Psoas muscle (tissue), 7 donors: ENCODE measurements at regions not wholly inside any gene's neighbourhood (a gene's known extent, or its start where the extent isn't known, plus 50 kb on each side); places are given as distances from the start of the nearest gene placed in this dataset.

Experiments used
- ATAC-seq, 4 donors: fragments of 200-7000 bp; cut with Tn5 transposase; one replicate each; pipeline ENCODE4 v1.9.1; 2020; ENCODE audit warnings: moderate library complexity in 3 of 4, mild to moderate bottlenecking in 2 of 4
- DNase-seq, 2 donors: peaks; one replicate each; pipeline ENCODE4 v3.0.0-alpha.2; 2020
- H3K27ac ChIP-seq: fragments of 200-600 bp; one replicate; pipeline ENCODE4 v1.8.0; 2022
- H3K27me3 ChIP-seq, 3 donors: fragments of 200-600 bp in 1 of 3; one replicate each; pipeline versions ENCODE4 v1.6.1 to v1.8.0; 2013 to 2022; ENCODE audit warnings: low read length in 2 of 3, mild to moderate bottlenecking in 2 of 3, moderate library complexity in 1 of 3; ENCODE audit not compliant: insufficient read depth in 3 of 3
- H3K36me3 ChIP-seq, 2 donors: fragments of 200-600 bp in 1 of 2; one replicate each; pipeline versions ENCODE4 v1.6.1 to v1.8.0; 2013 to 2022; ENCODE audit warnings: low read depth in 1 of 2, mild to moderate bottlenecking in 1 of 2, moderate library complexity in 1 of 2; ENCODE audit not compliant: insufficient read depth in 1 of 2
- H3K4me1 ChIP-seq: fragments of 200-600 bp; one replicate; pipeline ENCODE4 v1.8.0; 2022
- H3K4me3 ChIP-seq: fragments of 200-600 bp; one replicate; pipeline ENCODE4 v1.8.0; 2022; ENCODE audit warnings: mild to moderate bottlenecking
- H3K9me3 ChIP-seq: fragments of 200-600 bp; one replicate; pipeline ENCODE4 v1.8.0; 2022
- CTCF ChIP-seq: fragments of 200-600 bp; IDR thresholded peaks from one replicate; pipeline ENCODE4 v1.8.0; 2022; ENCODE audit warnings: antibody characterized with exemption
- WGBS, 3 donors: extraction: QIAGEN DNeasy Blood & Tissue Kit; methylation state at CpG; one replicate each; pipeline versions ENCODE4 v1.1.6 to v1.1.7; 2013; 5-methylcytosine and 5-hydroxymethylcytosine counted together
- intact Hi-C, 2 donors: fragments of 100-400 bp; cut with DNase I; formaldehyde crosslinking; loops; one replicate each; pipeline versions ENCODE4 v1.11.0 to v1.14.2; 2022
- donor health status: healthy with polysubstance abuse.
- donor health status: DM: no; HTN: no; CAD: no; lungs with moderate emphysema.
- donor health status: Bipolar disorder and iron deficiency.
- donor health status: healthy.
- donor health status: DM: yes; HTN: yes; CAD: no.
- donor health status: DM: no; HTN: no; CAD: no.
- donor health status: DM: yes; HTN: yes; CAD: no.

- TF ChIP-seq CTCF: no peak
- whole genome bisulfite sequencing, 3 donors: 1 to 8% (median 3%) methylated on average over 4 of the region's 4 CpGs
- DNase-seq (no peak), ATAC-seq (no peak)
- intact Hi-C loops: no loop called here
- no peak overlapping the region for H3K27ac ChIP-seq
- no peaks in the 10 kb centered on the region for H3K4me1 ChIP-seq
- no peaks in the 10 kb centered on the region for H3K9me3 ChIP-seq
- H3K27me3 ChIP-seq: no peaks in the 10 kb centered on the region
- H3K36me3 ChIP-seq: no peaks in the 10 kb centered on the region
- no peak overlapping the region for H3K4me3 ChIP-seq
Measured at GRCh38 chrX:5595570-5595969, 633.1 kb downstream of the NLGN4X start.

- H3K27me3 ChIP-seq: no peaks in the 10 kb centered on the region
- H3K27ac ChIP-seq: no peak overlapping the region
- no peak for TF ChIP-seq CTCF
- H3K4me3 ChIP-seq: no peak overlapping the region
- intact Hi-C loops: no loop called here
- H3K4me1 ChIP-seq: no peaks in the 10 kb centered on the region
- no peaks in the 10 kb centered on the region for H3K36me3 ChIP-seq
- DNase-seq (no peak), ATAC-seq (no peak)
- peaks cover 13% of the 10 kb centered on the region for H3K9me3 ChIP-seq
Measured at GRCh38 chrX:5586726-5587125, 641.9 kb downstream of the NLGN4X start.

- WGBS, 3 donors: 88 to 100% (median 90%) methylated on average over 1 of the region's 1 CpG
- no peak for TF ChIP-seq CTCF
- Histone ChIP-seq H3K36me3 (no peaks in the 10 kb centered on the region), H3K27ac (no peak overlapping the region), H3K4me1 (no peaks in the 10 kb centered on the region), H3K4me3 (no peak overlapping the region), H3K9me3 (no peaks in the 10 kb centered on the region), H3K27me3 (no peaks in the 10 kb centered on the region)
- ATAC-seq (no peak), DNase-seq (no peak)
- intact Hi-C loops: no loop called here
Measured at GRCh38 chrX:5575407-5575806, 653.3 kb downstream of the NLGN4X start.

- intact Hi-C loops: no loop called here
- H3K4me1 ChIP-seq: no peaks in the 10 kb centered on the region
- no peaks in the 10 kb centered on the region for H3K36me3 ChIP-seq
- TF ChIP-seq CTCF: no peak
- H3K27me3 ChIP-seq: no peaks in the 10 kb centered on the region
- no peak for ATAC-seq
- H3K27ac ChIP-seq: no peak overlapping the region
- 65 to 78% (median 72%) methylated on average over 3 of the region's 3 CpGs for WGBS, 3 donors
- no peak for DNase-seq
- H3K4me3 ChIP-seq: no peak overlapping the region
- H3K9me3 ChIP-seq: no peaks in the 10 kb centered on the region
Measured at GRCh38 chrX:5568934-5569333, 659.7 kb downstream of the NLGN4X start.

- H3K9me3 ChIP-seq: no peaks in the 10 kb centered on the region
- no peaks in the 10 kb centered on the region for H3K27me3 ChIP-seq
- 73 to 85% (median 73%) methylated on average over 2 of the region's 2 CpGs for WGBS, 3 donors
- DNase-seq (no peak), ATAC-seq (no peak)
- no peak for TF ChIP-seq CTCF
- intact Hi-C loops: no loop called here
- H3K4me3 ChIP-seq: no peak overlapping the region
- no peaks in the 10 kb centered on the region for H3K4me1 ChIP-seq
- no peak overlapping the region for H3K27ac ChIP-seq
- no peaks in the 10 kb centered on the region for H3K36me3 ChIP-seq
Measured at GRCh38 chrX:5559386-5559785, 669.3 kb downstream of the NLGN4X start.
